IMR-90 (cell line): ENCODE measurements at regions not wholly inside any gene's neighbourhood (a gene's known extent, or its start where the extent isn't known, plus 50 kb on each side); places are given as distances from the start of the nearest gene placed in this dataset.

ENCODE experiments used
- ATAC-seq: fragments of 200-7000 bp; cut with Tn5 transposase; 2 replicates; pipeline ENCODE4 v1.9.1; 2020; ENCODE audit warnings: low read depth, mild to moderate bottlenecking, moderate library complexity
- BruUV-seq: library from RNA; stranded (reverse); fragments of 400-500 nt; replicated peaks from 2 replicates; lab custom pipeline; 2021; lab: Mats Ljungman, UMichigan
- CTCF ChIA-PET: fragments of 300-600 bp; formaldehyde crosslinking; extraction: SDS; loops from one replicate; lab custom pipeline; 2021; ENCODE audit warnings: antibody characterized with exemption; lab: Yijun Ruan, JAX
- POLR2A ChIA-PET: fragments of 300-600 bp; sonication (Branson Sonifier 250); formaldehyde crosslinking; loops from one replicate; lab custom pipeline; 2022; ENCODE audit warnings: antibody characterized with exemption; ENCODE audit not compliant: unreplicated experiment; lab: Charles Lee
- DNase-seq: peaks from one replicate; pipeline ENCODE4 v3.0.0; 2013
- H2AFZ ChIP-seq: replicated peaks from 2 replicates; pipeline ENCODE3; 2013; ENCODE audit warnings: low read length, mild to moderate bottlenecking; ENCODE audit not compliant: poor library complexity
- H2AK5ac ChIP-seq: 2 replicates; pipeline ENCODE4 v1.6.1; 2013; ENCODE audit warnings: low read depth, low read length, inconsistent platforms
- H2AK9ac ChIP-seq: replicated peaks from 2 replicates; pipeline ENCODE3; 2013; ENCODE audit warnings: mild to moderate bottlenecking, low read depth, low read length, moderate library complexity; ENCODE audit not compliant: poor library complexity
- H2BK120ac ChIP-seq: 2 replicates; pipeline ENCODE4 v1.6.1; 2013; ENCODE audit warnings: low read depth, low read length, inconsistent platforms
- H2BK15ac ChIP-seq: 3 replicates; pipeline ENCODE4 v1.6.1; 2013; ENCODE audit warnings: low read depth, low read length, inconsistent platforms
- H2BK20ac ChIP-seq: 2 replicates; pipeline ENCODE4 v1.6.1; 2013; ENCODE audit warnings: low read depth, mild to moderate bottlenecking, inconsistent platforms, low read length, moderate library complexity
- H2BK5ac ChIP-seq: 2 replicates; pipeline ENCODE4 v1.6.1; 2013; ENCODE audit warnings: mild to moderate bottlenecking, low read depth, low read length, inconsistent platforms; ENCODE audit not compliant: poor library complexity, severe bottlenecking
- H3K14ac ChIP-seq: replicated peaks from 2 replicates; pipeline ENCODE4 v1.6.1; 2013; ENCODE audit warnings: low read depth, low read length, inconsistent platforms
- H3K18ac ChIP-seq: 2 replicates; pipeline ENCODE4 v1.6.1; 2013; ENCODE audit warnings: low read depth, low read length, control low read depth
- H3K23ac ChIP-seq: 2 replicates; pipeline ENCODE4 v1.6.1; 2013; ENCODE audit warnings: low read depth, low read length, inconsistent platforms
- H3K27ac ChIP-seq: 2 replicates; pipeline ENCODE4 v1.5.1; 2013; ENCODE audit warnings: mild to moderate bottlenecking, control low read depth, low read length; ENCODE audit not compliant: insufficient read depth
- H3K27me3 ChIP-seq: 2 replicates; pipeline ENCODE4 v1.6.1; 2013; ENCODE audit warnings: low read length; ENCODE audit not compliant: control insufficient read depth, insufficient read depth
- H3K36me3 ChIP-seq: 2 replicates; pipeline ENCODE4 v1.6.1; 2013; ENCODE audit warnings: low read length, mixed read lengths; ENCODE audit not compliant: control insufficient read depth, insufficient read depth
- H3K4ac ChIP-seq: 2 replicates; pipeline ENCODE4 v1.6.1; 2013; ENCODE audit warnings: low read depth, low read length, inconsistent platforms
- H3K4me1 ChIP-seq: 2 replicates; pipeline ENCODE4 v1.6.1; 2013; ENCODE audit warnings: low read length, mixed read lengths; ENCODE audit not compliant: control insufficient read depth, insufficient read depth
- H3K4me2 ChIP-seq: 2 replicates; pipeline ENCODE4 v1.6.1; 2013; ENCODE audit warnings: low read depth, mild to moderate bottlenecking, control low read depth, low read length, moderate library complexity
- H3K4me3 ChIP-seq: 2 replicates; pipeline ENCODE4 v1.5.1; 2013; ENCODE audit warnings: low read depth, mild to moderate bottlenecking, control low read depth, low read length, moderate library complexity; ENCODE audit not compliant: insufficient read depth
- H3K56ac ChIP-seq: 2 replicates; pipeline ENCODE4 v1.6.1; 2013; ENCODE audit warnings: low read length, inconsistent platforms; ENCODE audit not compliant: insufficient read depth; ENCODE audit errors: extremely low read depth
- H3K79me1 ChIP-seq, 2 experiments: 2 replicates each; pipeline ENCODE4 v1.6.1; 2013; ENCODE audit warnings: low read length in 2 of 2, inconsistent platforms in 1 of 2, low read depth in 1 of 2
- H3K9ac ChIP-seq: 2 replicates; pipeline ENCODE4 v1.6.1; 2013; ENCODE audit warnings: low read depth, low read length, control low read depth
- H3K9me1 ChIP-seq: 2 replicates; pipeline ENCODE4 v1.6.1; 2013; ENCODE audit warnings: low read length, inconsistent platforms; ENCODE audit not compliant: insufficient read depth
- H3K9me3 ChIP-seq: 2 replicates; pipeline ENCODE4 v1.6.1; 2013; ENCODE audit warnings: low read length; ENCODE audit not compliant: control insufficient read depth, insufficient read depth
- H4K20me1 ChIP-seq: 2 replicates; pipeline ENCODE4 v1.6.1; 2013; ENCODE audit warnings: low read length, inconsistent platforms; ENCODE audit not compliant: insufficient read depth
- H4K5ac ChIP-seq: 2 replicates; pipeline ENCODE4 v1.6.1; 2013; ENCODE audit warnings: mild to moderate bottlenecking, low read depth, low read length, control low read depth
- H4K8ac ChIP-seq, 2 experiments: 2 replicates each; pipeline ENCODE4 v1.6.1; 2013; ENCODE audit warnings: low read depth in 2 of 2, low read length in 2 of 2, control low read depth in 1 of 2, inconsistent platforms in 1 of 2
- H4K91ac ChIP-seq: 2 replicates; pipeline ENCODE4 v1.6.1; 2013; ENCODE audit warnings: low read depth, low read length, inconsistent platforms; ENCODE audit not compliant: insufficient read depth
- BHLHE40 ChIP-seq: fragments of 150-350 bp; IDR thresholded peaks from 2 replicates; pipeline ENCODE4 v1.6.1; 2016; ENCODE audit warnings: mild to moderate bottlenecking, low read depth, low read length
- CHD1 ChIP-seq: IDR thresholded peaks from 2 replicates; pipeline ENCODE4 v1.6.1; 2012; ENCODE audit warnings: low read depth, low read length, improper control_type of control experiment
- ELK1 ChIP-seq: fragments of 150-350 bp; IDR thresholded peaks from 2 replicates; pipeline ENCODE4 v1.6.1; 2016; ENCODE audit warnings: low read depth, mild to moderate bottlenecking, low read length, moderate library complexity, borderline replicate concordance
- MAFK ChIP-seq: IDR thresholded peaks from 2 replicates; pipeline ENCODE4 v1.6.1; 2012; ENCODE audit warnings: low read depth, low read length, improper control_type of control experiment
- MAZ ChIP-seq: IDR thresholded peaks from 2 replicates; pipeline ENCODE4 v1.6.1; 2012; ENCODE audit warnings: low read depth, mild to moderate bottlenecking, low read length, improper control_type of control experiment, moderate library complexity, borderline replicate concordance
- MXI1 ChIP-seq: IDR thresholded peaks from 2 replicates; pipeline ENCODE4 v1.6.1; 2012; ENCODE audit warnings: low read depth, mild to moderate bottlenecking, low read length, moderate library complexity, borderline replicate concordance
- NFE2L2 ChIP-seq: fragments of 150-350 bp; IDR thresholded peaks from 2 replicates; pipeline ENCODE4 v1.6.1; 2016; ENCODE audit warnings: low read depth, mild to moderate bottlenecking, low read length
- POLR2A ChIP-seq: IDR thresholded peaks from 2 replicates; pipeline ENCODE4 v1.6.1; 2012; ENCODE audit warnings: mild to moderate bottlenecking, low read depth, low read length
- RCOR1 ChIP-seq: IDR thresholded peaks from 2 replicates; pipeline ENCODE4 v1.6.1; 2012; ENCODE audit warnings: mild to moderate bottlenecking, low read length, improper control_type of control experiment; ENCODE audit not compliant: insufficient replicate concordance
- RFX5 ChIP-seq: IDR thresholded peaks from 2 replicates; pipeline ENCODE4 v1.8.0; 2012; ENCODE audit warnings: low read depth, mild to moderate bottlenecking, low read length, moderate library complexity
- SMC3 ChIP-seq: fragments of 150-350 bp; IDR thresholded peaks from 2 replicates; pipeline ENCODE4 v1.6.1; 2016; ENCODE audit warnings: low read depth, mild to moderate bottlenecking, antibody characterized with exemption, low read length, moderate library complexity
- dilution Hi-C: fragments of 300-500 bp; cut with HindIII; formaldehyde crosslinking; loops from one replicate; pipeline ENCODE4 v1.14.3; 2018; ENCODE audit warnings: low sequenced_read_pairs; ENCODE audit not compliant: unreplicated experiment
- in situ Hi-C: fragments of 300-500 bp; cut with MboI; formaldehyde crosslinking; loops from 3 replicates; pipeline ENCODE4 v1.14.3; 2019; ENCODE audit warnings: low sequenced_read_pairs, inconsistent platforms, mixed read lengths
- intact Hi-C: fragments of 100-400 bp; cut with micrococcal nuclease; formaldehyde crosslinking; loops from 2 replicates; pipeline ENCODE4 v1.10.0; 2022
- TF ChIP-seq, protein P1 (sequence below): fragments of 150-350 bp; IDR thresholded peaks from 2 replicates; pipeline ENCODE4 v1.6.1; 2017; ENCODE audit warnings: mild to moderate bottlenecking, antibody characterized with exemption, low read length, low read depth

- ChIA-PET POLR2A (no interaction called here), CTCF (interaction anchor here (0.7 kb wide), 1 partner anchor 449 kb away, joined by 3 read pairs; no protein-coding TSS in a partner anchor)
- Histone ChIP-seq H3K27me3 (no peaks in the 10 kb centered on the region), H3K9me3 (no peaks in the 10 kb centered on the region), H2BK120ac (no peak overlapping the region), H3K79me1 (no peaks in the 10 kb centered on the region), H3K56ac (no peak overlapping the region), H2AFZ (no peak overlapping the region), H3K9ac (no peak overlapping the region), H3K4me1 (peaks cover 1% of the 10 kb centered on the region; the same call in 1 of the 2 replicates), H2BK5ac (no peak overlapping the region), H2AK9ac (no peak overlapping the region), H3K4me2 (no peak overlapping the region), H2BK20ac (no peak overlapping the region), H3K14ac (no peak overlapping the region), H2BK15ac (no peak overlapping the region), H3K23ac (no peak overlapping the region), H3K4ac (no peak overlapping the region), H4K91ac (no peak overlapping the region), H4K8ac (no peak overlapping the region), H3K4me3 (no peak overlapping the region), H3K9me1 (peaks cover 3% of the 10 kb centered on the region; the same call in 1 of the 2 replicates), H3K27ac (no peak overlapping the region), H4K20me1 (no peaks in the 10 kb centered on the region), H3K36me3 (no peaks in the 10 kb centered on the region), H2AK5ac (no peak overlapping the region), H4K5ac (no peak overlapping the region), H3K18ac (no peak overlapping the region)
- no TSS peak for BruUV-seq
- DNase-seq (peak; percentile 22), ATAC-seq (peak; percentile 44)
- intact Hi-C loops (no loop called here), dilution Hi-C loops (no loop called here), in situ Hi-C loops (no loop called here)
- TF ChIP-seq MAZ, result no peak
- TF ChIP-seq SMC3, result no peak
- TF ChIP-seq RFX5, result no peak
- no peak for TF ChIP-seq POLR2A
- no peak for TF ChIP-seq BHLHE40
- TF ChIP-seq ELK1, result no peak
- no peak for TF ChIP-seq RCOR1
- no peak for TF ChIP-seq MAFK
- no peak for TF ChIP-seq NFE2L2
- no peak for TF ChIP-seq MXI1
- TF ChIP-seq, protein P1, sequence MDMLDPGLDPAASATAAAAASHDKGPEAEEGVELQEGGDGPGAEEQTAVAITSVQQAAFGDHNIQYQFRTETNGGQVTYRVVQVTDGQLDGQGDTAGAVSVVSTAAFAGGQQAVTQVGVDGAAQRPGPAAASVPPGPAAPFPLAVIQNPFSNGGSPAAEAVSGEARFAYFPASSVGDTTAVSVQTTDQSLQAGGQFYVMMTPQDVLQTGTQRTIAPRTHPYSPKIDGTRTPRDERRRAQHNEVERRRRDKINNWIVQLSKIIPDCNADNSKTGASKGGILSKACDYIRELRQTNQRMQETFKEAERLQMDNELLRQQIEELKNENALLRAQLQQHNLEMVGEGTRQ, result no peak
- no peak for TF ChIP-seq CHD1
Measured at GRCh38 chr6:145034664-145035063, 700.7 kb downstream of the EPM2A start.
